IMR-90 (cell line): ENCODE measurements at regions not wholly inside any gene's neighbourhood (a gene's known extent, or its start where the extent isn't known, plus 50 kb on each side); places are given as distances from the start of the nearest gene placed in this dataset.

Experiments used
- ATAC-seq: fragments of 200-7000 bp; cut with Tn5 transposase; 2 replicates; pipeline ENCODE4 v1.9.1; 2020; ENCODE audit warnings: low read depth, mild to moderate bottlenecking, moderate library complexity
- BruUV-seq: library from RNA; stranded (reverse); fragments of 400-500 nt; replicated peaks from 2 replicates; lab custom pipeline; 2021; lab: Mats Ljungman, UMichigan
- CTCF ChIA-PET: fragments of 300-600 bp; formaldehyde crosslinking; extraction: SDS; loops from one replicate; lab custom pipeline; 2021; ENCODE audit warnings: antibody characterized with exemption; lab: Yijun Ruan, JAX
- POLR2A ChIA-PET: fragments of 300-600 bp; sonication (Branson Sonifier 250); formaldehyde crosslinking; loops from one replicate; lab custom pipeline; 2022; ENCODE audit warnings: antibody characterized with exemption; ENCODE audit not compliant: unreplicated experiment; lab: Charles Lee
- DNase-seq: peaks from one replicate; pipeline ENCODE4 v3.0.0; 2013
- H2AFZ ChIP-seq: replicated peaks from 2 replicates; pipeline ENCODE3; 2013; ENCODE audit warnings: low read length, mild to moderate bottlenecking; ENCODE audit not compliant: poor library complexity
- H2AK5ac ChIP-seq: 2 replicates; pipeline ENCODE4 v1.6.1; 2013; ENCODE audit warnings: low read depth, low read length, inconsistent platforms
- H2AK9ac ChIP-seq: replicated peaks from 2 replicates; pipeline ENCODE3; 2013; ENCODE audit warnings: mild to moderate bottlenecking, low read depth, low read length, moderate library complexity; ENCODE audit not compliant: poor library complexity
- H2BK120ac ChIP-seq: 2 replicates; pipeline ENCODE4 v1.6.1; 2013; ENCODE audit warnings: low read depth, low read length, inconsistent platforms
- H2BK15ac ChIP-seq: 3 replicates; pipeline ENCODE4 v1.6.1; 2013; ENCODE audit warnings: low read depth, low read length, inconsistent platforms
- H2BK20ac ChIP-seq: 2 replicates; pipeline ENCODE4 v1.6.1; 2013; ENCODE audit warnings: low read depth, mild to moderate bottlenecking, inconsistent platforms, low read length, moderate library complexity
- H2BK5ac ChIP-seq: 2 replicates; pipeline ENCODE4 v1.6.1; 2013; ENCODE audit warnings: mild to moderate bottlenecking, low read depth, low read length, inconsistent platforms; ENCODE audit not compliant: poor library complexity, severe bottlenecking
- H3K14ac ChIP-seq: replicated peaks from 2 replicates; pipeline ENCODE4 v1.6.1; 2013; ENCODE audit warnings: low read depth, low read length, inconsistent platforms
- H3K18ac ChIP-seq: 2 replicates; pipeline ENCODE4 v1.6.1; 2013; ENCODE audit warnings: low read depth, low read length, control low read depth
- H3K23ac ChIP-seq: 2 replicates; pipeline ENCODE4 v1.6.1; 2013; ENCODE audit warnings: low read depth, low read length, inconsistent platforms
- H3K27ac ChIP-seq: 2 replicates; pipeline ENCODE4 v1.5.1; 2013; ENCODE audit warnings: mild to moderate bottlenecking, control low read depth, low read length; ENCODE audit not compliant: insufficient read depth
- H3K27me3 ChIP-seq: 2 replicates; pipeline ENCODE4 v1.6.1; 2013; ENCODE audit warnings: low read length; ENCODE audit not compliant: control insufficient read depth, insufficient read depth
- H3K36me3 ChIP-seq: 2 replicates; pipeline ENCODE4 v1.6.1; 2013; ENCODE audit warnings: low read length, mixed read lengths; ENCODE audit not compliant: control insufficient read depth, insufficient read depth
- H3K4ac ChIP-seq: 2 replicates; pipeline ENCODE4 v1.6.1; 2013; ENCODE audit warnings: low read depth, low read length, inconsistent platforms
- H3K4me1 ChIP-seq: 2 replicates; pipeline ENCODE4 v1.6.1; 2013; ENCODE audit warnings: low read length, mixed read lengths; ENCODE audit not compliant: control insufficient read depth, insufficient read depth
- H3K4me2 ChIP-seq: 2 replicates; pipeline ENCODE4 v1.6.1; 2013; ENCODE audit warnings: low read depth, mild to moderate bottlenecking, control low read depth, low read length, moderate library complexity
- H3K4me3 ChIP-seq: 2 replicates; pipeline ENCODE4 v1.5.1; 2013; ENCODE audit warnings: low read depth, mild to moderate bottlenecking, control low read depth, low read length, moderate library complexity; ENCODE audit not compliant: insufficient read depth
- H3K56ac ChIP-seq: 2 replicates; pipeline ENCODE4 v1.6.1; 2013; ENCODE audit warnings: low read length, inconsistent platforms; ENCODE audit not compliant: insufficient read depth; ENCODE audit errors: extremely low read depth
- H3K79me1 ChIP-seq, 2 experiments: 2 replicates each; pipeline ENCODE4 v1.6.1; 2013; ENCODE audit warnings: low read length in 2 of 2, inconsistent platforms in 1 of 2, low read depth in 1 of 2
- H3K9ac ChIP-seq: 2 replicates; pipeline ENCODE4 v1.6.1; 2013; ENCODE audit warnings: low read depth, low read length, control low read depth
- H3K9me1 ChIP-seq: 2 replicates; pipeline ENCODE4 v1.6.1; 2013; ENCODE audit warnings: low read length, inconsistent platforms; ENCODE audit not compliant: insufficient read depth
- H3K9me3 ChIP-seq: 2 replicates; pipeline ENCODE4 v1.6.1; 2013; ENCODE audit warnings: low read length; ENCODE audit not compliant: control insufficient read depth, insufficient read depth
- H4K20me1 ChIP-seq: 2 replicates; pipeline ENCODE4 v1.6.1; 2013; ENCODE audit warnings: low read length, inconsistent platforms; ENCODE audit not compliant: insufficient read depth
- H4K5ac ChIP-seq: 2 replicates; pipeline ENCODE4 v1.6.1; 2013; ENCODE audit warnings: mild to moderate bottlenecking, low read depth, low read length, control low read depth
- H4K8ac ChIP-seq, 2 experiments: 2 replicates each; pipeline ENCODE4 v1.6.1; 2013; ENCODE audit warnings: low read depth in 2 of 2, low read length in 2 of 2, control low read depth in 1 of 2, inconsistent platforms in 1 of 2
- H4K91ac ChIP-seq: 2 replicates; pipeline ENCODE4 v1.6.1; 2013; ENCODE audit warnings: low read depth, low read length, inconsistent platforms; ENCODE audit not compliant: insufficient read depth
- BHLHE40 ChIP-seq: fragments of 150-350 bp; IDR thresholded peaks from 2 replicates; pipeline ENCODE4 v1.6.1; 2016; ENCODE audit warnings: mild to moderate bottlenecking, low read depth, low read length
- CEBPB ChIP-seq: IDR thresholded peaks from 2 replicates; pipeline ENCODE4 v1.6.1; 2012; ENCODE audit warnings: low read depth, low read length, improper control_type of control experiment
- CHD1 ChIP-seq: IDR thresholded peaks from 2 replicates; pipeline ENCODE4 v1.6.1; 2012; ENCODE audit warnings: low read depth, low read length, improper control_type of control experiment
- CTCF ChIP-seq: conservative IDR thresholded peaks from 2 replicates; pipeline ENCODE4 v1.5.1; 2012; ENCODE audit warnings: mild to moderate bottlenecking, low read depth, low read length, improper control_type of control experiment
- ELK1 ChIP-seq: fragments of 150-350 bp; IDR thresholded peaks from 2 replicates; pipeline ENCODE4 v1.6.1; 2016; ENCODE audit warnings: low read depth, mild to moderate bottlenecking, low read length, moderate library complexity, borderline replicate concordance
- FOS ChIP-seq: fragments of 150-350 bp; IDR thresholded peaks from 2 replicates; pipeline ENCODE4 v1.6.1; 2016; ENCODE audit warnings: low read depth, low read length
- MAFK ChIP-seq: IDR thresholded peaks from 2 replicates; pipeline ENCODE4 v1.6.1; 2012; ENCODE audit warnings: low read depth, low read length, improper control_type of control experiment
- MAZ ChIP-seq: IDR thresholded peaks from 2 replicates; pipeline ENCODE4 v1.6.1; 2012; ENCODE audit warnings: low read depth, mild to moderate bottlenecking, low read length, improper control_type of control experiment, moderate library complexity, borderline replicate concordance
- MXI1 ChIP-seq: IDR thresholded peaks from 2 replicates; pipeline ENCODE4 v1.6.1; 2012; ENCODE audit warnings: low read depth, mild to moderate bottlenecking, low read length, moderate library complexity, borderline replicate concordance
- NFE2L2 ChIP-seq: fragments of 150-350 bp; IDR thresholded peaks from 2 replicates; pipeline ENCODE4 v1.6.1; 2016; ENCODE audit warnings: low read depth, mild to moderate bottlenecking, low read length
- POLR2A ChIP-seq: IDR thresholded peaks from 2 replicates; pipeline ENCODE4 v1.6.1; 2012; ENCODE audit warnings: mild to moderate bottlenecking, low read depth, low read length
- RAD21 ChIP-seq: IDR thresholded peaks from 2 replicates; pipeline ENCODE4 v1.6.1; 2012; ENCODE audit warnings: low read length, improper control_type of control experiment
- RCOR1 ChIP-seq: IDR thresholded peaks from 2 replicates; pipeline ENCODE4 v1.6.1; 2012; ENCODE audit warnings: mild to moderate bottlenecking, low read length, improper control_type of control experiment; ENCODE audit not compliant: insufficient replicate concordance
- RFX5 ChIP-seq: IDR thresholded peaks from 2 replicates; pipeline ENCODE4 v1.8.0; 2012; ENCODE audit warnings: low read depth, mild to moderate bottlenecking, low read length, moderate library complexity
- SMC3 ChIP-seq: fragments of 150-350 bp; IDR thresholded peaks from 2 replicates; pipeline ENCODE4 v1.6.1; 2016; ENCODE audit warnings: low read depth, mild to moderate bottlenecking, antibody characterized with exemption, low read length, moderate library complexity
- USF2 ChIP-seq: fragments of 150-350 bp; IDR thresholded peaks from 2 replicates; pipeline ENCODE4 v1.6.1; 2017; ENCODE audit warnings: mild to moderate bottlenecking, antibody characterized with exemption, low read length, low read depth
- WGBS, 2 experiments: methylation state at CpG; one replicate each; pipeline versions ENCODE4 v1.1.5 to v1.1.7; 2013; ENCODE audit warnings: missing lambda C conversion rate in 2 of 2; ENCODE audit not compliant: insufficient read length in 1 of 2; ENCODE audit errors: extremely low coverage in 2 of 2; 5-methylcytosine and 5-hydroxymethylcytosine counted together
- dilution Hi-C: fragments of 300-500 bp; cut with HindIII; formaldehyde crosslinking; loops from one replicate; pipeline ENCODE4 v1.14.3; 2018; ENCODE audit warnings: low sequenced_read_pairs; ENCODE audit not compliant: unreplicated experiment
- in situ Hi-C: fragments of 300-500 bp; cut with MboI; formaldehyde crosslinking; loops from 3 replicates; pipeline ENCODE4 v1.14.3; 2019; ENCODE audit warnings: low sequenced_read_pairs, inconsistent platforms, mixed read lengths
- intact Hi-C: fragments of 100-400 bp; cut with micrococcal nuclease; formaldehyde crosslinking; loops from 2 replicates; pipeline ENCODE4 v1.10.0; 2022

DNA sequence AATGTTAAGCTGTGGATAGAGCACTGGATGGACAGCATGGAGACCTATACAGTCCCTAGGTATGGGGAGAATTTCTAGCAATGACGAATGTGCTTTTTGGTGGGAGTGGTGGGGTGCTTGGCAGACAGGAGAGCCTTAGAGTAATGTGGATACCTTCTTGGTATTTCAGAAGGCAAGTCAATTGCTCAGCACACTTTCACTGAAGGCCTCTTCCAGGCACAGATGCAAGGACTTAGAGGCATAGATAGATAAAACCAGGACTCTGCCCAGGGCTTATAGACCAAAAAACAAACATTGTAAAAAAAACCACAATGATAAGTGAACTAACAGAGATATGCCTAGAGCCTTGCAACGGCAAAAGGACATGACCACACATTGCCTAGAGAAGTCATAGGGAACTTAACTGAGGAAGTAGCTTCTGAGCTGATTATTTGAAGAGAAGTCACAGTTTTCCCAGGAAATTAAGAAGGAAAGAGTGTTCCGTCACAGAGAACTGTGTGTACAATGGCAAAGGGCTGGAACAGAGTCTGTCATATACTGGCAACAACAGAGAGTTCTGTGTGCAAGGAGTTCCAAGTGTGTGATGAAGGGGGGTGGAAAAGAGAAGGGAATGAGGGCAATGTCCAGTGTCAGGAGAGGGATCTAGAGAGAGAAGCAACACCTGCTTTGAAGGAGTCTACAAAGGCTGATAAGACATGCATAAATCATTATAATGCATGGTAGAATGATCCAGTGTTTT lies 65.9 kb upstream of the PICALM start:
- Histone ChIP-seq H2BK15ac (no peak overlapping the region), H2BK5ac (no peak overlapping the region), H3K4me3 (no peak overlapping the region), H3K79me1 (no peaks in the 10 kb centered on the region), H3K4me1 (peaks cover 4% of the 10 kb centered on the region), H2AFZ (no peak overlapping the region), H4K8ac (no peak overlapping the region), H4K5ac (no peak overlapping the region), H3K14ac (no peak overlapping the region; the same call in 1 of the 2 replicates), H3K36me3 (no peaks in the 10 kb centered on the region), H2BK120ac (no peak overlapping the region), H3K56ac (no peak overlapping the region), H3K4me2 (no peak overlapping the region), H3K27me3 (no peaks in the 10 kb centered on the region), H4K91ac (no peak overlapping the region), H3K27ac (no peak overlapping the region), H2AK9ac (no peak overlapping the region), H2BK20ac (no peak overlapping the region), H2AK5ac (peak overlapping the region; percentile 4; the same call in 1 of the 2 replicates), H3K9me3 (no peaks in the 10 kb centered on the region), H3K23ac (no peak overlapping the region), H3K9me1 (peaks cover 3% of the 10 kb centered on the region; the same call in 1 of the 2 replicates), H3K4ac (no peak overlapping the region), H3K9ac (no peak overlapping the region), H3K18ac (no peak overlapping the region; the same call in 1 of the 2 replicates), H4K20me1 (no peaks in the 10 kb centered on the region)
- ChIA-PET POLR2A (no interaction called here), CTCF (no interaction called here)
- BruUV-seq, result no TSS peak
- no peak for TF ChIP-seq RAD21
- TF ChIP-seq USF2, result no peak
- TF ChIP-seq SMC3, result no peak
- TF ChIP-seq CHD1, result no peak
- TF ChIP-seq RFX5, result no peak
- no peak for TF ChIP-seq CEBPB
- TF ChIP-seq CTCF, result no peak
- no peak for TF ChIP-seq POLR2A
- no peak for TF ChIP-seq MXI1
- no peak for TF ChIP-seq MAZ
- no peak for TF ChIP-seq MAFK
- TF ChIP-seq ELK1, result no peak
- TF ChIP-seq NFE2L2, result no peak
- no peak for TF ChIP-seq RCOR1
- TF ChIP-seq FOS, result no peak
- no peak for TF ChIP-seq BHLHE40
- dilution Hi-C loops, result no loop called here
- in situ Hi-C loops, result no loop called here
- ATAC-seq (no peak), DNase-seq (no peak)
- intact Hi-C loops, result no loop called here
- WGBS, 2 experiments, result 50% methylated on average over 2 of the region's 3 CpGs; no CpG with 5 or more reads in 1 of the 2 experiments
